ENCODE measurements at regions not wholly inside any gene's neighbourhood (a gene's known extent, or its start where the extent isn't known, plus 50 kb on each side); places are given as distances from the start of the nearest gene placed in this dataset.

DNA sequence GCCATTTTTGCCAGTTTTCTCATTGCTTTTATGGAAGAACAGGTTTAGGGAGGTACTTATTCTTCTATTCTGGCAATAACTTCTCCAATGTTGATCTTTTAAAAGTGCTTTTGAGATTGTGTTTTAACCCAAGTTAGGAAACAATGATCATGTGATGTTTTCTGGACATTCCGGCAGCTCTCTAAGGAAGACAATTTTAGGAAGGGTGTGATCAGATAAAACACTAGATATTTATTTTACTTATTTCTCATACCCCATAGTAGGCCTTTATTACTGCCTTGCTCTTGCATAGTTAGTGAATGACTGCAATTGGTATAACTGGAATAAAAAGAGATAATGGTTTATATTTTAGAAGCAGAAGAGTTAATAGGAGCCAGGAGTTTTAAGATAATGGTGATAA lies 68.4 kb upstream of the SPATA13 start:
- DNase-seq (ENCODE audit: low read depth) (no peak), FAIRE-seq (no peak)
- Histone ChIP-seq H3K9ac (ENCODE audit: low read length) (no peak overlapping the region), H4K20me1 (ENCODE audit: insufficient read depth, low read length) (no peaks in the 10 kb centered on the region), H3K27me3 (ENCODE audit: insufficient read depth, low read length) (peaks cover 7% of the 10 kb centered on the region), H3K4me2 (ENCODE audit: low read length) (no peak overlapping the region), H3K79me2 (ENCODE audit: insufficient read depth, low read length) (no peaks in the 10 kb centered on the region), H3K27ac (ENCODE audit: low read depth, low read length) (no peak overlapping the region), H3K36me3 (ENCODE audit: insufficient read depth, low read length) (no peaks in the 10 kb centered on the region), H3K4me3 (ENCODE audit: insufficient read depth, low read depth, low read length) (no peak overlapping the region), H2AFZ (ENCODE audit: low read depth, low read length) (no peak overlapping the region), H3K4me1 (ENCODE audit: insufficient read depth, low read length) (no peaks in the 10 kb centered on the region), H3K9me3 (ENCODE audit: insufficient read depth, low read depth, low read length) (no peaks in the 10 kb centered on the region)
- H3K27ac Mint-ChIP-seq (ENCODE audit: unreplicated experiment) = no peak overlapping the region
- H3K9me3 Mint-ChIP-seq (ENCODE audit: unreplicated experiment) = peaks cover 3% of the 10 kb centered on the region
- TF ChIP-seq, protein P1, sequence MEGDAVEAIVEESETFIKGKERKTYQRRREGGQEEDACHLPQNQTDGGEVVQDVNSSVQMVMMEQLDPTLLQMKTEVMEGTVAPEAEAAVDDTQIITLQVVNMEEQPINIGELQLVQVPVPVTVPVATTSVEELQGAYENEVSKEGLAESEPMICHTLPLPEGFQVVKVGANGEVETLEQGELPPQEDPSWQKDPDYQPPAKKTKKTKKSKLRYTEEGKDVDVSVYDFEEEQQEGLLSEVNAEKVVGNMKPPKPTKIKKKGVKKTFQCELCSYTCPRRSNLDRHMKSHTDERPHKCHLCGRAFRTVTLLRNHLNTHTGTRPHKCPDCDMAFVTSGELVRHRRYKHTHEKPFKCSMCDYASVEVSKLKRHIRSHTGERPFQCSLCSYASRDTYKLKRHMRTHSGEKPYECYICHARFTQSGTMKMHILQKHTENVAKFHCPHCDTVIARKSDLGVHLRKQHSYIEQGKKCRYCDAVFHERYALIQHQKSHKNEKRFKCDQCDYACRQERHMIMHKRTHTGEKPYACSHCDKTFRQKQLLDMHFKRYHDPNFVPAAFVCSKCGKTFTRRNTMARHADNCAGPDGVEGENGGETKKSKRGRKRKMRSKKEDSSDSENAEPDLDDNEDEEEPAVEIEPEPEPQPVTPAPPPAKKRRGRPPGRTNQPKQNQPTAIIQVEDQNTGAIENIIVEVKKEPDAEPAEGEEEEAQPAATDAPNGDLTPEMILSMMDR (IDR thresholded peaks at IDR 0.05; ENCODE audit: insufficient read depth, low read depth, low read length) = no peak
- TF ChIP-seq EZH2 (IDR thresholded peaks at IDR 0.05; ENCODE audit: insufficient read depth, low read length) = no peak
- H3K36me3 Mint-ChIP-seq (ENCODE audit: low read depth, unreplicated experiment) = peaks cover 6% of the 10 kb centered on the region
- no peak overlapping the region for H3K4me3 Mint-ChIP-seq (ENCODE audit: unreplicated experiment)
- peaks cover 11% of the 10 kb centered on the region for H3K4me1 Mint-ChIP-seq (ENCODE audit: low read depth, unreplicated experiment)
- peaks cover 4% of the 10 kb centered on the region for H3K27me3 Mint-ChIP-seq (ENCODE audit: low read depth, unreplicated experiment)

DNA sequence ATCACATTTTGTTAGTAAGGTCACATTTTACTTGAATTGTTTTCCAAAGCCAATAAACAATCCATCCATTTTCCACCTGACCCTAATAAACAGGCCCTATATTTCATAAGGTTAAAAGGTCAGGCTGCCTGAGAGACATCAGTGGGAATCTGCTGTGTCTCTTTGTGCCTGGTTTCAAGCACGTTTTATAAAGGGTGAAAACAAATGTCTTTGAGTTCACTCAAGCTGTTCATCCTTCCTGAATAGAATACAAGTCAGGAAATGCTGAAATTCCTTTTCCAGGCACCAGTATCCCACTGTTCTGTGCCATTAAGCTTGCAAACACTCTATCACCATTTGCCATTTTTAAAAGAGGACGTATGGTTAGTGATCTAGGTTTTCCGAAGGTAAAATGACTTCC lies 67.5 kb upstream of the SPATA13 start:
- H3K27ac Mint-ChIP-seq (ENCODE audit: unreplicated experiment) = no peak overlapping the region
- FAIRE-seq (no peak), DNase-seq (ENCODE audit: low read depth) (no peak)
- no peak overlapping the region for H3K4me2 ChIP-seq (ENCODE audit: low read length)
- no peak overlapping the region for H2AFZ ChIP-seq (ENCODE audit: low read depth, low read length)
- no peak overlapping the region for H3K4me3 ChIP-seq (ENCODE audit: insufficient read depth, low read depth, low read length)
- no peaks in the 10 kb centered on the region for H3K4me1 ChIP-seq (ENCODE audit: insufficient read depth, low read length)
- H4K20me1 ChIP-seq (ENCODE audit: insufficient read depth, low read length) = no peaks in the 10 kb centered on the region
- H3K36me3 ChIP-seq (ENCODE audit: insufficient read depth, low read length) = no peaks in the 10 kb centered on the region
- peaks cover 3% of the 10 kb centered on the region for H3K9me3 Mint-ChIP-seq (ENCODE audit: unreplicated experiment)
- H3K9me3 ChIP-seq (ENCODE audit: insufficient read depth, low read depth, low read length) = no peaks in the 10 kb centered on the region
- TF ChIP-seq, protein P1 (IDR thresholded peaks at IDR 0.05; ENCODE audit: insufficient read depth, low read depth, low read length) = no peak
- TF ChIP-seq EZH2 (IDR thresholded peaks at IDR 0.05; ENCODE audit: insufficient read depth, low read length) = no peak
- no peak overlapping the region for H3K27ac ChIP-seq (ENCODE audit: low read depth, low read length)
- H3K36me3 Mint-ChIP-seq (ENCODE audit: low read depth, unreplicated experiment) = peaks cover 6% of the 10 kb centered on the region
- H3K27me3 Mint-ChIP-seq (ENCODE audit: low read depth, unreplicated experiment) = peaks cover 2% of the 10 kb centered on the region
- no peak overlapping the region for H3K4me3 Mint-ChIP-seq (ENCODE audit: unreplicated experiment)
- H3K27me3 ChIP-seq (ENCODE audit: insufficient read depth, low read length) = peaks cover under 1% of the 10 kb centered on the region
- H3K9ac ChIP-seq (ENCODE audit: low read length) = no peak overlapping the region
- H3K79me2 ChIP-seq (ENCODE audit: insufficient read depth, low read length) = no peaks in the 10 kb centered on the region
- peaks cover 15% of the 10 kb centered on the region for H3K4me1 Mint-ChIP-seq (ENCODE audit: low read depth, unreplicated experiment)

DNA sequence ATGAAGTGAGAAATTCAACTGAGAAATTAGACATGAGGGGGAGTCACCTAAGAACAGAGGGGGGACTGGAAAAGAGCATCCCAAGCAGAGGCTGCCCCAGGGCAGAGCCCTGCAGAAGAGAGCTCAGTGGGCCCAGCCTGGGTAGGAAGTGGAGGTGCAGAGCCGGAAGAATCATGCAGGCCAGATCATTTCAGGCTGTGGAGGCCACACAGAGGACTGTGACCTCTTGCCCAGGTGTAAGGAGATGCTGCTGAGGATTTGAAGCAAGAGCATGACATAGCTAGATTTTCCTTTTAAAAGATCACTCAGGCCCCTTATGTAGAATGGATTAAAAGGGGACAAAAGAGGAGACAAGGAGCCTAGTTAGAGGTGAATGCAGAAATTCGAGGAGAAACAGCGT lies 63.9 kb upstream of the SPATA13 start:
- peaks cover 15% of the 10 kb centered on the region for H3K4me1 Mint-ChIP-seq (ENCODE audit: low read depth, unreplicated experiment)
- Histone ChIP-seq H3K27me3 (ENCODE audit: insufficient read depth, low read length) (peaks cover 3% of the 10 kb centered on the region), H3K4me1 (ENCODE audit: insufficient read depth, low read length) (no peaks in the 10 kb centered on the region), H3K4me3 (ENCODE audit: insufficient read depth, low read depth, low read length) (no peak overlapping the region), H4K20me1 (ENCODE audit: insufficient read depth, low read length) (no peaks in the 10 kb centered on the region), H3K9ac (ENCODE audit: low read length) (no peak overlapping the region), H3K36me3 (ENCODE audit: insufficient read depth, low read length) (no peaks in the 10 kb centered on the region), H3K79me2 (ENCODE audit: insufficient read depth, low read length) (no peaks in the 10 kb centered on the region), H3K9me3 (ENCODE audit: insufficient read depth, low read depth, low read length) (no peaks in the 10 kb centered on the region), H2AFZ (ENCODE audit: low read depth, low read length) (no peak overlapping the region), H3K4me2 (ENCODE audit: low read length) (no peak overlapping the region), H3K27ac (ENCODE audit: low read depth, low read length) (no peak overlapping the region)
- no peak overlapping the region for H3K4me3 Mint-ChIP-seq (ENCODE audit: unreplicated experiment)
- H3K9me3 Mint-ChIP-seq (ENCODE audit: unreplicated experiment) = no peaks in the 10 kb centered on the region
- no peak for DNase-seq (ENCODE audit: low read depth)
- no peak for TF ChIP-seq EZH2 (IDR thresholded peaks at IDR 0.05; ENCODE audit: insufficient read depth, low read length)
- TF ChIP-seq, protein P1 (IDR thresholded peaks at IDR 0.05; ENCODE audit: insufficient read depth, low read depth, low read length) = no peak
- H3K27ac Mint-ChIP-seq (ENCODE audit: unreplicated experiment) = peak overlapping the region; percentile 63
- H3K36me3 Mint-ChIP-seq (ENCODE audit: low read depth, unreplicated experiment) = no peaks in the 10 kb centered on the region
- H3K27me3 Mint-ChIP-seq (ENCODE audit: low read depth, unreplicated experiment) = no peaks in the 10 kb centered on the region
- no peak for FAIRE-seq

All from astrocyte (in vitro differentiated cells and primary cell).